HG02798 (cell line): ENCODE measurements at regions not wholly inside any gene's neighbourhood (a gene's known extent, or its start where the extent isn't known, plus 50 kb on each side); places are given as distances from the start of the nearest gene placed in this dataset.
"Not testable (repeated sequence)": the region's sequence is repeated elsewhere in the genome, so short reads cannot be mapped to it uniquely, and the experiment has no call there.

Experiments
- ATAC-seq: cut with Tn5 transposase; IDR thresholded peaks from one replicate; pipeline ENCODE4 v1.9.1; 2021; ENCODE audit warnings: mild to moderate bottlenecking; ENCODE audit not compliant: unreplicated experiment, poor library complexity

DNA sequence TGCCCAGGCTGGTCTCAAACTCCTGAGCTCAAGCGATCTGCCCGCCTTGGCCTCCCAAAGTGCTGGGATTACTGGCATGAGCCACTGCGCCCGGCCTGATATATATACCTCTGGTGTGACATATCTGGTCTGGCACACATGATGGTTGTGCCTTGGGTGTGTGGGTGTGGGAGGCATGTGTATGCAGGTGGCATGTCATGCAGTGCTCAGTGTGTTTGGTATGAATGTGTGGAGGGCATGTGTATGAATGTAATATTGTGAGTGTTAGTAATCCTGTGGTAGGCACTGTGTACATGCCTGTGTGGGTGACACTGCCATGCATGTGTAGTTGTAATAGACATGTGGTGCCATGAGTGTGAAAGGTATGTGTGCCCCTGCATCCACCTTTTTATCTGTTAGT is 179.3 kb upstream of the GOT2 start:
- no peak for ATAC-seq

DNA sequence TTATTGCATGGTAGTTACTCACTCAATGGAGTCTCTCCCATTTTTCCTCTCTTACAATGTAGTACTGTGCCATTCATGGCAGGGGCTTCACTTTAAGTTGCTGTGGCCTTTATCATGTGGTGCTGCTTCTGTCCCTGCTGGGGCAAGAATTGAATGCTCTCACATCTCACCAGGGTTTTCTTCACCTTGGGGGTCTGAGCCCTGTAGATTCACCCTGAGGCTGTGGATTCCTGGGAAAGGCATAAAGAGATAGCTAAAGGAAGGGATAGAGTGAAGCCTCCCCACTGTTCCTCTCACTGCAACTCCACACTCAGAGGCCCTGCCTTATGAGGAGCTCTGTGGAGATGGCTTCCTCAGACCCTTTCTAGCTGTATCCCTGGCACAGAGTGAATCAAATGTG is 178.5 kb upstream of the GOT2 start:
- no peak for ATAC-seq

DNA sequence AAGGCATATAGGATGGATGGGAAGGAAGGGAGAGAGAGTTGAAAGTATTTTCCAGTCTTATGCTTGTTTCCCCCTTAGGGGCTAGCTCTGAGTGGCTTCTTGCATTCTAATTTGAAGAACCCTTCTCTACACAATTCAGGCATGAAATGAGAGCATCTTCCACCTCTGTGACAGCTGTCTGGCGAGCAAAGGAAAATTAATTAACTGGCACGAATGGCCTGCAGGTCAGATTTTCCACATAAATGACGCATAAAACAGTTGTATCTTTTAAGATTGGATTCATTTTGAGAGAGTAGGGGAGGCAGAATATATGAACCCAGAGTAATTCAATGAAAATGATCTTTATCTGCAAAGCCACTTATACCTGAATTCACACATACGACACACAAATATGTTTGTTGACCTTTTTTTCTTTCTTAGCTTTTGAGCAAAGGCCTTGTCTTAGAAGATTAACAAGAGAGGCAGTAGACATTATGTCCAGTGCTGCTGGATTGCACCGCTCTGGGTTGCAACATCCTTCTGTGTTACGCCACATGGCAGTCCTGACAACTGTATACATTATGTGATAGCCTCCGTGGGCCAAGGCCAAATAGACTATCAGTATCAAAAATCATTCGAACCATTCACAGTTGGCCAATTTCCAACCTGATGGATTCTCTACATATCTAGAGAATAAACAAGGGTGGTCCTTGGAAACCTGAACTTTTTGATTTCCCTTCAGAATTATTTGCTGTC is 173.0 kb upstream of the GOT2 start:
- no peak for ATAC-seq

DNA sequence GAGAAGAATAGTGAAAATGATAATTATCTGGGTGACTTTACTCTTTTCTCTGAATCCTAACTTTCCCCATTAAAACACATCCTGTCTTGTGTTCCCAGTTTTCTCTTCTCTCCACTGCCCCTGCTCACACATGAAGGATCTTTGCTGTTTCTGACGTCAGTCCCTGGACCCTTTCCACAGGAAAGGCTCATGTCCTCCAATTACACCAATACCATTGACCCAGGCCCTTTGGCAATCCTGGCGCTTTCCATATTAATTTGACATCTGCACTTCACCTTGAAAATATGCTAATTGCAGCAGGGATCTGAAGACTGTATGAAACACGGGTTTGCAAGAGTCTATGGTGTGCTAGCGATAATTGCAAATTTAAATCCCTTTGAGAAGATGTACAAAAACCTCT is 170.2 kb upstream of the GOT2 start:
- ATAC-seq = no peak

DNA sequence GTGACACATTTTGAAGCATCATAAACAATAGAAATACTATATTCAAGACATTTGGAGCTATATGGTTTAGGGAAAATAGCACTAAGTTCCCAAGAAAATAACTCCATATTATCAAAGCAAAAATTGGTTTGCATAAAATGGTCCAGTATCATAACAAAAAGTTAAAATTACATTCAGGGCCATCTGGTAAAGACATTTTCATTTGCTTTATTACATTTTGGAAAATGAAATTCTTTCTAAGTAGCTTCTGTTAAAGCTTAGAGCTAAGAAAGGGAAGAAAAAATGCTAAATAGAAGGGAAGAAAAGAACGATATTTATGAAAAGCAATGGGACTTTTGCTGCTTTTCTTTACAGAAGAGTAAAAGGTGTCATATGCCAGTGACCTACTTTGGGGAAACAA is 155.4 kb upstream of the GOT2 start:
- no peak for ATAC-seq

DNA sequence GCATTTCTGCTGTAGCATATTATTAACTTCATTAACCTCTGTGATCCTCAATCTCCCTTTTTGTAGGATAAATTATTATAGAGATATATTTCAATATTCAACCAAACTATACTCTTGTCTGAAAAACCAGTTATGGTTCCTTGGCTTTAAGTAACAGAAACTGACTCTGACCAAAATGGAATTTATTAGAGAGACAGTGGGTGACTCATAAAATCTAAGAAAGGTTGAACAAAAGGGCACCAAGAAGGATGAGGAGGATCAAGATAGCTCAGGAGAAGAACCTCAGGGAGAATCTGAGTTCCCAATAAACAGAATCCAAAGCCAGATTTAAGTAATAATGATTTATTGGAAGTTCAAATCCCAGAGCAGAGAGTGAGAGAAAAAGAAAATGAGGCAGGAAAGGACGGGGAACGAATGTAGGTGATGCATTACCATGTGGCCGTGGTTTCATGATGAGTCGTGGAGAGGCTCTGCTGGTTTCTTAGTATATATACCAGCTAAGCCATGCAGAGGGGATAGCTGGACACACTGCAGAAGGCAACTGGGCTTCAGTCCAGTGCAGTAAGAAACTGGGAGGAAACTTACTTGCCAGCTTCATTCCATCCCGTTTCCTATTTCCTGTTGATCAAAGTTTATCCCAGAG is 151.5 kb upstream of the GOT2 start:
- peak; percentile 62 for ATAC-seq

DNA sequence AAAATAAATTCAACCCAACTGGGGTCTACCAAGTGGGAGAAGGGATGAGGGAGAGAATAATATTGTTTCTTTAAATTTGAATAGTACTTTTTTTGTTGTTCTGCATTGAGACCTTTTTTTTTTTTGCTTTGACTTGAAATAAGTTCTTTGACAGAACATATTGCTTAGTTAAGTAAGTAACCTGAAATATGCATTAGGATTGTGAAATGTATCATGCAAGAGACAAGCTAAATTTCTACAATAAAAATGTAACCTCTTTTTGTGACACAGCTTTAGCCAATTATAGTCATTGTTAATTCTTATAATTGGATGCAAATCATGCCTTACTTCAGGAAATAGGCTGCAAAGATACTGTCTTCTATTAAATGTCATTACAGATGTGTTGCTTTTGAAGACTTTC is 150.0 kb upstream of the GOT2 start:
- no peak for ATAC-seq

DNA sequence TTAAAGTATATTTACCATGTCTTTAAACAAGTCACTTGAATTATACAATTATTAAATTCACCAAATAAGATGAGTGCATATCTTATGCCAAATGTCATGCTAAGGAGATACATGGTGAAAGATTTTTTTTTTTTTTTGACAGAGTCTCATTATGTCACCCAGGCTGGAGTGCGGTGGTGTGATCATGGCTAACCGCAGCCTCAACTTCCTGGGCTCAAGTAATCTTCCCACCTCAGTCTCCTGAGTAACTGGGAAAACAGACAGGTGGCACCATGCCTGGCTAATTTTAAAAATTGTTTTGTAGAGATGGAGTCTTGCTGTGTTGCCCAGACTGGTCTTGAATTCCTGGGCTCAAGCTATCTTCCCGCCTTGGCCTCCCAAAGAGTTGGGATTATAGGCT is 149.0 kb upstream of the GOT2 start:
- ATAC-seq = no peak

DNA sequence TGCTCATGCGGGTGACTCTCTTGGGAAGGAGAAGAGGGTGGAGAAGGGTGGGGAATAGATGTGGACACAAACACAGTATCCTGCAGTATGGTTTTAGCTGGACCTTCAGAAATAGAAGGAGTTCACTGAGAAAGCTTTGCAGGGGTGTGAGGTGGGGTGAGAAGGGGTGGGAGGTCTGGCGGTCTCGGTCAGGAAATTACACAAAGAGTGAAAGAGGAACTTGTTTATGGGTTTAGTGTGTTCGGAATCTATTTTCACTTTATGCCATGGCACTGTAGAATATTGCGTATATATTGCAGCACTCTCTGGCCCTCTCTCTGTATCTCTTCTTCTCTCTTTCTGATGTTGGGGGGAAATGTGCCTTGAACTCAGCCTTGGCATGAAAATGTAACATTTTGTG is 148.2 kb upstream of the GOT2 start:
- ATAC-seq = peak; percentile 94

DNA sequence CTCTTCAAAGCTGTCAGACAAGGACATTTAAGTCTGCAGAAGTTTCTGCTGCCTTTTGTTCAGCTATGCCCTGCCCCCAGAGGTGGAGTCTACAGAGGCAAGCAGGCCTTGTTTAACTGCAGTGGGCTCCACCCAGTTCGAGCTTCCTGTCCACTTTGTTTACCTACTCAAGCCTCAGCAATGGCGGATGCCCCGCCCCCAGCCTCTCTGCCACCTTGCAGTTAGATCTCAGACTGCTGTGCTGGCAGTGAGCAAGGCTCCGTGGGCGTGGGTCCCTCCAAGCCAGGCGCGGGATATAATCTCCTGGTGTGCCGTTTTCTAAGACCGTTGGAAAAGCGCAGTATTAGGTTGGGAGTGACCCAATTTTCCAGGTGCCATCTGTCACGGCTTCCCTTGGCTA is 144.5 kb upstream of the GOT2 start:
- ATAC-seq = not testable (repeated sequence)

DNA sequence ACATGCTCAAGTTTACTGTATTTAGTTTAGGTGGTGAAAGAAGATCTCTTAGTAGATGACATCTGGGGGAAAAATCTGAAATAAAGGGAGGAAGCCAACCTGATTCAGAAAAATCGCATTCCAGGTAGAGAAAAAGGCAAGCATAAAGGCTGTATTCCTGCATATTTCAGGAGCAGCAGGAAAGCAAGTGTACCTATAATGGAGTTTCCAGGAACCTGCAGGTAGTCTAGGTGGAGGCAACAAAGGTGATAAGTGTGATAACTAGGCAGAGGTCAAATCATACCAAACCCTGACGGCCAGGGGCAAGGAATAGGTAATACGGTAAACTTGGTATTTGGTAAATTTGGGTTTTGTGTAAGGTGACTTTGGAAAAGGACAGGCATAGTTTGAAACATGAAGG is 132.8 kb upstream of the GOT2 start:
- no peak for ATAC-seq

DNA sequence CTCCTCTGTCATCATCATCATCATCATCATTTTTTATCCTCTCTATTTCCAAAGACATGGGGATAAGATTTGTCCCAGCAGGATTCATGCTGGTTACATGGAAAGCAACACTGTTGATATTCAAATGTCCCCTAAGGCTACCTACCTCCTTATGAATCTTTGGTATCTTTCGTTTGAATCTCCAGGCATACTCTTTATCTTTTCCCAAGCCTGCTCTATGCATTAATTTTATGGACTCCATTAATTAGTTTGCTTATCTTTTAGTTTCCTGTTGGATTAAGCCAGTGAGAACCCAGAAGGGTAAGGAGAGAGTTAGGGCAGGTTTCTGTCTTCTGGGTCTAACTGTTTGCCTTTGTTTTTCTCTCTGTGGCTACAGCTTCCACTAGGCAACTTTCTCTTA is 129.6 kb upstream of the GOT2 start:
- no peak for ATAC-seq

DNA sequence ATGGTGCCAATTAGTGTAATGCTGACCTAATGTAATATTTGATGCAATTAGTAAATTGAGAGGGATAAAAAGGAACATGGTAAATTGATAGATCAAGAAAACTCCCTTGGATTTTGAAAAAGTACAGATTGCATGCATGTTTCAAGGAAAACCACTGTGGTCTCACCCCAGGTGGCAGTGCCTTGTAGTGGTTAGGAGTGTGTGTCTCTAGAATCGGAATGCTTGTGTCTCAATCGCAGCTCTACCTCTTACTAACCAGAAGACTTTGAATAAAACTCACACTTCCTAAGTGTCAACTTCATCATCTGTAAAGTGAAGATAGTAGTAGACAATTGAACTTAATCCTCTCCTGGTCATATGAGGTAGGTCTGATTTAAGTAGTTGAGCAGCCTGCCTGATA is 128.9 kb upstream of the GOT2 start:
- peak; percentile 38 for ATAC-seq

DNA sequence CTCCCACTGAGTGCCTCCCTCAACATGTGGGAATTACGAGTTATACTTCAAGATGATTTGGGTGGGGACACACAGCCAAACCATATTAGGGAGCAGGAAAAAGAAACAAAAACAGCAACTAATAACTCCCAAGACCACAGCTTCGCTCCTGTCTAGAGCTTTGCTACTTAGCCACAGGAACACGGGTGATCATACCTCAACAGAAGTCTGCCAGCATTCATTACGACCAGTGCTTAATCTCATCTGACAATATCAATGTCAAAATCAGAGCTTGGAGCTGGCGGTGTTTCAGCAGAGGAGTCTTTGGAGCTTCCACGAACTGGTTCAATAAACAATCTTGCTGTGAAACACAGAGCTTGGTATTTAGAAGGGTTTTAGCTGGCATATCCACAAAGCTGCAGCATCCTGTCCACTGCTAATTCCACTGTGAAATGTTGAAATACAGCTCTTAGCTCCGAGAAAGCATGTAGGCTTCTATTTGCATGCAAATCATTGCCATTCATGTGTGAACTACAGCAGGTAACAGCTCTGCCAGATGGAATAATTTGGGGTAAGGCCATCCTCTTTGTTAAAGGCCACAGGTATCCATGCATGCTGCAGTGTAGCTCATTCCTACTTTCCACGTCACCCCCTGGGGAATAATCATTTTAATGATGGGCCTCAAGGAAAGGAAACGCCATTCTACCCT is 128.4 kb upstream of the GOT2 start:
- peak; percentile 21 for ATAC-seq

DNA sequence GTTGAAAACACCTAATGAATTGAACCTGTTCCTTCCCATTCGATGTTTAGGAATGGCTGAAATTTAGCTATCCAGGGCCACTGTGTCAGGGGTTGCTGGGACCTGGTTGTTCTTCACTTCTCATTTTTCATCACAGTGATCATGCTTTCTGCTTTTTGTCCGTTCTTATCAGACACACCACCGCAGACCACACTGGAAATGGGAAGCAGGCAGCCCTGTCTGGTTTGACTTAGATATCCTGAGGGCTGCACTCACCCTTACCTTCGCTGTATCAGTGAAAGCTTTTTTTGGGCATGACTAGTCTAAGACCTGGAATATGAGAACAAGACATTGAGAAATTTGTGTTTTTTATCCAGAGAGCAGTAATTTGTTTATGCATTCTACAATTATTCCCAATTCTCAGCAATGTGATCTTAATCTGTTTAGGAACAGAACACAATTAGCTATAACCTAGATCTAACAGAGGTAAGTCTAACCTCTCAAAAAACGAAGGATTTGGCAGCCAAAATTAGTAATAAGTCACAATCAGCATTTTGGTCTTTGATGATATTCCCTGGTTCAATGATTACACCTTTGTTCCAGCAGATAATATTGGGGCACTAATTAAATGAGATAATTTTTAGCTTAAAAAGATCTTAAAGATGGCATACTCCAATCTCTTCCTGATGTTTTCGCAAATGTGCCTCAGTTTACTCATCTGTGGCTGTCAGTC is 126.0 kb upstream of the GOT2 start:
- no peak for ATAC-seq

DNA sequence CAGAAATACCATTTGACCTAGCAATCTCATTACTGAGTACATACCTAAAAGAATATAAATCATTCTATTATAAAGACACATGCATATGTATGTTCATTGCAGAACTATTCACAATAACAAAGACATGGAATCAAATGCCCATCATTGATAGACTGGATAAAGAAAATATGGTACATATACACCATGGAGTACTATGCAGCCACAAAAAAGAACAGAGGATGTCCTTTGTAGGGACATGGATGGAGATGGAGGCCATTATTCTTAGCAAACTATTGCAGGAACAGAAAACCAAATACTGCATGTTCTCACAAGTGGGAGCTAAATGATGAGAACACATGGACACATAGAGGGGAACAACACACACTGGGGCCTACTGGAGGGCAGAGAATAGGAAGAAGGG is 124.5 kb upstream of the GOT2 start:
- not testable (repeated sequence) for ATAC-seq

DNA sequence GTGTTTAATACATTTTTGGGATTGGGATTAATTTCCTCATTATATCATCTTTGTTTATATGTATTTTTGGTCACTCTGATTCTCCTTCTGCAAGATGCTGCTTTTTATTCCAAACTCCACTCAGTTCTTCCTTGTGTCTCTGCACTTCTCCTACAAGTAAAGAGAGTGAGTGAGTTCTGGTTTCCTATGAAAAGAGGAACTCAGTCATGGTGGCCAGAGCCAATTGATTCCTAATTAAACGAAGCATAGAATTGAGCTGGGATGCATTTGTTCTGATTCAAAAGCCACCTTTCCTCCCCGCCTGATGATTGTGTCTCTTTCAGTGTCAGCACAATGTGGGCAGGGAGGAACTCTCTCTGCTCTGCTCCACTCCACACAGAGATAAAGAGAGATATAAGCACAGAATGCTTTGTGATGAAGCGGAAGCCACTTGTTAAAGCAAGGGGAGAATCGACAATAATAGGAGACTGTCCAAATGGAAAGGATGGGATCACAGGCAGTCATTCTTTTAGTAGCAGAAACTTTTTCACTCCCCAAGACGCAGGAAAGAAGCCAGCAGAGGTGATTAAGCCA is 121.3 kb upstream of the GOT2 start:
- no peak for ATAC-seq

DNA sequence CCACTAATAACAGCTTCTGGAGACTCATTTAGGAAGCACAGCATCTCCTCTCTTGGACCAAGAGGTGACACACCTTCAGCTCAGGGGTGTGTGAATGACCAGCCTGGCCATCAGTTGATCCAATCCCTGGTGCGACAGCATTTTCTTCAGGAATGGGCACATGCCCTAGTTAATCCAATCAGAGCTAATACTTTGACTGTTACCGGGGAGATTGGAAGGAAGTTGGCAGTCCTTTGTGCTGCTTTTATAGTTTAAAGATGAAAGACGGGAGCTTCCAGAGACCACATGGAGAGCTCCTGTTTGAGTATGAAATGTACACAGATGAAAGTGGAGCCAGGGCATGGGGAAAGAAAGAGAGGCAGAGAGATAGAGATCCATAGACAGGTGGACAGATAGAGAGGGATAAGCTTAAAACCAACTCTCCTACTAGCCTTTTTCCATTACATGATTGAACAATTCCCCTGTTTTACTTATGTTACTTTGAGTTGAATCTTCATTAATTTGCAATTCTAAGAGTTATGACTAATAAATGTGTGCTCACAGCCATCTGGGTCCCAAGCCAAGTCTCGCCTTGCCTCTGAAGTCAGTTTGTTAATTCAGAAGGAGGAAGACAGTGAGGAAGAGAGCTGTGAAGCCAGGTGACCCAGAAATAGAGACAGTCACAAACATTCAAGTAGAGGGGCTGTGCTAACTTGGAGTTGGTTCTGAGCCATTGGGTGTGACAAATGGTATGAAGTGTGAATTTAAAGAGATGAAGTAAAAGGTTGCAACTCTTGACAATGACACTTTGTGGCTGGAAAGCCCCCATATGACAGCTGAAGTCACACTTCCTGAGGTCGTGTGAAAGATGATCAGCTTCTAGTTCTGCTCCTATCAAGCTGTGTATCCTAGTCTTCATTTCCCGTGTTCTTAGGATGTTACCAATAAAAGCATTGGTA is 120.0 kb upstream of the GOT2 start:
- peak; percentile 87 for ATAC-seq

DNA sequence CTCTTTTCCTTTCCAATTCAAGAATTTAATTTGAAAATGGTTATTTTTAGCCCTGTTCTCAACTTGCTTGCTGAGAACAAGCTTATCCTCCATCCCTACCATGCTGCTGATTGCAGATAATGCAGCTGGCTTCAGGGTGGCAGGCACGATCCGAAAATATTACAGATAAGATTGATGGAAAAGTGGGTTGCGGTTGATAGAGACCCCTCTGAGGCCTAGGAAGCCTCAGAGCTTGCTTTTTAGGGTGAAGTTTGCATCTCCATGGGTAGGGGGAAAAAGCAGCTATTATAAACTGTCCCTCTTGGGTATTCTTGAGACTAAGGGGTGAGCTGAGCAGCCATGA is 116.5 kb upstream of the GOT2 start:
- no peak for ATAC-seq
